ENCODE measurements at regions not wholly inside any gene's neighbourhood (a gene's known extent, or its start where the extent isn't known, plus 50 kb on each side); places are given as distances from the start of the nearest gene placed in this dataset.

DNA sequence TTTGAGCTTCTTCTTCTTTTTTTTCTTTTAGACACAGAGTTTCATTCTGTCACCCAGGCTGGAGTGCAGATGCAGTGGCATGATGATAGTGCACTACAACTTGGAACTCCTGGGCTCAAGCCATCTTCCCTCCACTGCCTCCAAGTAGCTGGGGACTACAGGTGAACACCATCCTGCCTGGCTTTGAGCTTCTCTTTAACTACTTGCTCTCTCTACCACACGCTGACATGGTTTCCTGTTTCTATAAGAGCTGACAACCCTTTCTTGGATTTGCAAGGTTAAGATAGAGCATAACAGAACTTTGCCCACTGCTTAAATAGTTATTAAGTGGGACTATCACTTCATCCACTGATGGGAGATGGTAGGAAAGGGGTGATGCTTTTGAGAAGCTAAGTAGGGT is 82.4 kb upstream of the SLC38A2 start:
- TF ChIP-seq, protein P1, sequence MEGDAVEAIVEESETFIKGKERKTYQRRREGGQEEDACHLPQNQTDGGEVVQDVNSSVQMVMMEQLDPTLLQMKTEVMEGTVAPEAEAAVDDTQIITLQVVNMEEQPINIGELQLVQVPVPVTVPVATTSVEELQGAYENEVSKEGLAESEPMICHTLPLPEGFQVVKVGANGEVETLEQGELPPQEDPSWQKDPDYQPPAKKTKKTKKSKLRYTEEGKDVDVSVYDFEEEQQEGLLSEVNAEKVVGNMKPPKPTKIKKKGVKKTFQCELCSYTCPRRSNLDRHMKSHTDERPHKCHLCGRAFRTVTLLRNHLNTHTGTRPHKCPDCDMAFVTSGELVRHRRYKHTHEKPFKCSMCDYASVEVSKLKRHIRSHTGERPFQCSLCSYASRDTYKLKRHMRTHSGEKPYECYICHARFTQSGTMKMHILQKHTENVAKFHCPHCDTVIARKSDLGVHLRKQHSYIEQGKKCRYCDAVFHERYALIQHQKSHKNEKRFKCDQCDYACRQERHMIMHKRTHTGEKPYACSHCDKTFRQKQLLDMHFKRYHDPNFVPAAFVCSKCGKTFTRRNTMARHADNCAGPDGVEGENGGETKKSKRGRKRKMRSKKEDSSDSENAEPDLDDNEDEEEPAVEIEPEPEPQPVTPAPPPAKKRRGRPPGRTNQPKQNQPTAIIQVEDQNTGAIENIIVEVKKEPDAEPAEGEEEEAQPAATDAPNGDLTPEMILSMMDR (conservative IDR thresholded peaks at IDR 0.05; ENCODE audit: low read depth, low read length): no peak
- TF ChIP-seq EZH2phosphoT487 (IDR thresholded peaks at IDR 0.05; ENCODE audit: borderline replicate concordance, low read length) (no peak), EZH2 (IDR thresholded peaks at IDR 0.05; ENCODE audit: low read length, unreplicated experiment) (no peak)

Data from PC-3 (cell line).